NB4 (cell line): ENCODE measurements at regions not wholly inside any gene's neighbourhood (a gene's known extent, or its start where the extent isn't known, plus 50 kb on each side); places are given as distances from the start of the nearest gene placed in this dataset.

Experiments used
- CTCF ChIP-seq: IDR thresholded peaks from one replicate; pipeline ENCODE4 v1.5.1; 2012; ENCODE audit warnings: low read depth, low read length
- MAX ChIP-seq: IDR thresholded peaks from 2 replicates; pipeline ENCODE4 v1.6.1; 2011; ENCODE audit warnings: low read depth, low read length
- MYC ChIP-seq: IDR thresholded peaks from 2 replicates; pipeline ENCODE4 v1.6.1; 2011; ENCODE audit warnings: low read depth, low read length
- POLR2A ChIP-seq: IDR thresholded peaks from 2 replicates; pipeline ENCODE4 v1.6.1; 2011; ENCODE audit warnings: mild to moderate bottlenecking; ENCODE audit not compliant: insufficient read length; ENCODE audit errors: extremely low read depth

GRCh38 chr13:33697926-33698325 lies 120.0 kb upstream of the RFC3 start:
- no peak for TF ChIP-seq CTCF
- no peak for TF ChIP-seq POLR2A
- TF ChIP-seq MAX: no peak
- no peak for TF ChIP-seq MYC
